ENCODE measurements at regions not wholly inside any gene's neighbourhood (a gene's known extent, or its start where the extent isn't known, plus 50 kb on each side); places are given as distances from the start of the nearest gene placed in this dataset.

DNA sequence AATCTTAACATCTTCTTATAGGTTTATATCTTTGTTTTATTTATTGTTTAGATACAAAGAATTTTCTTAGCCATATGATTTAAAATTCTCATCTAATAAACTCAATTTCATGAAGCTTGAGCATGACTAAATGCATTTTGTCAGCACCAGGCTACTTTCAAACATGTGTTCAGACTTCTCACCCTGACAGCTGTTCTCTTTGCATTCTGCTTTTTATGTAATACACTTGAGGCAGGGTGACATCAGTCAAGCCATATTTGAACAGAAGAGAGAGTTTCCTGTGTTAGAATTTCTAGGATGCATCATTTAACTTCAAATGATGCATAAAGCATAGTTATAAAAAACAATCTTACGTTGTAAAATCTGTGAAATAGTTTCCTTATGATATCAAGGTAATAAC lies 1295.1 kb upstream of the PCDH20 start (continued):
- TF ChIP-seq, protein P1, sequence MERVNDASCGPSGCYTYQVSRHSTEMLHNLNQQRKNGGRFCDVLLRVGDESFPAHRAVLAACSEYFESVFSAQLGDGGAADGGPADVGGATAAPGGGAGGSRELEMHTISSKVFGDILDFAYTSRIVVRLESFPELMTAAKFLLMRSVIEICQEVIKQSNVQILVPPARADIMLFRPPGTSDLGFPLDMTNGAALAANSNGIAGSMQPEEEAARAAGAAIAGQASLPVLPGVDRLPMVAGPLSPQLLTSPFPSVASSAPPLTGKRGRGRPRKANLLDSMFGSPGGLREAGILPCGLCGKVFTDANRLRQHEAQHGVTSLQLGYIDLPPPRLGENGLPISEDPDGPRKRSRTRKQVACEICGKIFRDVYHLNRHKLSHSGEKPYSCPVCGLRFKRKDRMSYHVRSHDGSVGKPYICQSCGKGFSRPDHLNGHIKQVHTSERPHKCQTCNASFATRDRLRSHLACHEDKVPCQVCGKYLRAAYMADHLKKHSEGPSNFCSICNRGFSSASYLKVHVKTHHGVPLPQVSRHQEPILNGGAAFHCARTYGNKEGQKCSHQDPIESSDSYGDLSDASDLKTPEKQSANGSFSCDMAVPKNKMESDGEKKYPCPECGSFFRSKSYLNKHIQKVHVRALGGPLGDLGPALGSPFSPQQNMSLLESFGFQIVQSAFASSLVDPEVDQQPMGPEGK (CRISPR knock-in tag; IDR thresholded peaks at IDR 0.05; ENCODE audit: borderline replicate concordance): no peak
- TF ChIP-seq TCF4 (CRISPR knock-in tag; IDR thresholded peaks at IDR 0.05; ENCODE audit: borderline replicate concordance) (no peak), ZNF70 (CRISPR knock-in tag; IDR thresholded peaks at IDR 0.05) (no peak), PPARA (CRISPR knock-in tag; IDR thresholded peaks at IDR 0.05; ENCODE audit: borderline replicate concordance) (no peak), GLIS3 (CRISPR knock-in tag; IDR thresholded peaks at IDR 0.05) (no peak), ZC3H10 (CRISPR knock-in tag; IDR thresholded peaks at IDR 0.05) (no peak), RARB (CRISPR knock-in tag; IDR thresholded peaks at IDR 0.05) (no peak)

DNA sequence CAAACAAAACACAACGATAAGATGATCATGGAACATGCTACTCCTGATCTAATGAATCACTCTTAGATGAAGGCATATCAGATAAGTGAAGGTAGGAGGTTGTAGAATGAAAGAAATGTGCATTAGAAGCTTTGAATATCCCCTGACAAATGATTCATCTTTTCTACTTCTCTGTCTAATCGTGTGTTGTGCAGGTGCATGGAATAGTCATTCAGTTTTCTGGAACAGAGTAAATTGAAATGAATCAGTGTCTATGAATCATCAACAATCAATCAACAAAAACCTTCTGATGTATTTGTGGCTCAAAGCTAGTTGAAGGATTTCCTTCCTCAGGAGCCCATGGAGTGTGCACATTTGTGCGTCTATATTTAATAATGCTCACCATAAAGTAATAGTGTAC lies 1290.4 kb upstream of the PCDH20 start:
- TF ChIP-seq CSDC2 (CRISPR knock-in tag; IDR thresholded peaks at IDR 0.05) (no peak), ZNF70 (CRISPR knock-in tag; IDR thresholded peaks at IDR 0.05) (no peak)
- TF ChIP-seq, protein P1 (CRISPR knock-in tag; IDR thresholded peaks at IDR 0.05; ENCODE audit: borderline replicate concordance): no peak

DNA sequence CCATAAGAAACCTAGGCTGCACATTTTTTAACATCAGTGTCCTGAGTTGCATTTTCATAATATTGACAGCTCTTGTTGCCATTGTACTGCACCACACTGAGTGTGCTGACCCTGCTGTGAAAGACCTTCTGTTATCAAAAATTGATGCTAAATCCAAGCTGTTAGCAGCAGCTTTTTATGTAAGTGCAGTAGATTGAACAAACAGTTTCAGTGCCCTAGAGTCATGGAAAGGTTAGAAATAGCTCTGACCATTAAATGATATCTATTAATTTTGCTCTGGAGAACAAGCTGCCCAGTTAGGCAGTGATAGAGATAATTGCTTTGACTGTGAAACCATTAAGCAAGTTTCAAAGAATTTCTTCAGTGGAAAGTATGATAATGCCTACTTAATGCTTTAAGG lies 1289.2 kb upstream of the PCDH20 start:
- no peak for ATAC-seq
- TF ChIP-seq OSR1 (CRISPR knock-in tag; IDR thresholded peaks at IDR 0.05): no peak
- TF ChIP-seq, protein P2, sequence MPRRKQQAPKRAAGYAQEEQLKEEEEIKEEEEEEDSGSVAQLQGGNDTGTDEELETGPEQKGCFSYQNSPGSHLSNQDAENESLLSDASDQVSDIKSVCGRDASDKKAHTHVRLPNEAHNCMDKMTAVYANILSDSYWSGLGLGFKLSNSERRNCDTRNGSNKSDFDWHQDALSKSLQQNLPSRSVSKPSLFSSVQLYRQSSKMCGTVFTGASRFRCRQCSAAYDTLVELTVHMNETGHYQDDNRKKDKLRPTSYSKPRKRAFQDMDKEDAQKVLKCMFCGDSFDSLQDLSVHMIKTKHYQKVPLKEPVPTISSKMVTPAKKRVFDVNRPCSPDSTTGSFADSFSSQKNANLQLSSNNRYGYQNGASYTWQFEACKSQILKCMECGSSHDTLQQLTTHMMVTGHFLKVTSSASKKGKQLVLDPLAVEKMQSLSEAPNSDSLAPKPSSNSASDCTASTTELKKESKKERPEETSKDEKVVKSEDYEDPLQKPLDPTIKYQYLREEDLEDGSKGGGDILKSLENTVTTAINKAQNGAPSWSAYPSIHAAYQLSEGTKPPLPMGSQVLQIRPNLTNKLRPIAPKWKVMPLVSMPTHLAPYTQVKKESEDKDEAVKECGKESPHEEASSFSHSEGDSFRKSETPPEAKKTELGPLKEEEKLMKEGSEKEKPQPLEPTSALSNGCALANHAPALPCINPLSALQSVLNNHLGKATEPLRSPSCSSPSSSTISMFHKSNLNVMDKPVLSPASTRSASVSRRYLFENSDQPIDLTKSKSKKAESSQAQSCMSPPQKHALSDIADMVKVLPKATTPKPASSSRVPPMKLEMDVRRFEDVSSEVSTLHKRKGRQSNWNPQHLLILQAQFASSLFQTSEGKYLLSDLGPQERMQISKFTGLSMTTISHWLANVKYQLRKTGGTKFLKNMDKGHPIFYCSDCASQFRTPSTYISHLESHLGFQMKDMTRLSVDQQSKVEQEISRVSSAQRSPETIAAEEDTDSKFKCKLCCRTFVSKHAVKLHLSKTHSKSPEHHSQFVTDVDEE (CRISPR knock-in tag; IDR thresholded peaks at IDR 0.05): no peak
- no peak for TF ChIP-seq ZC3H10 (CRISPR knock-in tag; IDR thresholded peaks at IDR 0.05)
- no peak for TF ChIP-seq RARB (CRISPR knock-in tag; IDR thresholded peaks at IDR 0.05)
- no peak for TF ChIP-seq GLIS3 (CRISPR knock-in tag; IDR thresholded peaks at IDR 0.05)
- TF ChIP-seq SNAI2 (CRISPR knock-in tag; IDR thresholded peaks at IDR 0.05): no peak
- TF ChIP-seq ZNF565 (CRISPR knock-in tag; conservative IDR thresholded peaks at IDR 0.05; ENCODE audit: low read depth): no peak
- TF ChIP-seq TCF4 (CRISPR knock-in tag; IDR thresholded peaks at IDR 0.05; ENCODE audit: borderline replicate concordance): no peak
- TF ChIP-seq ZFP30 (CRISPR knock-in tag; IDR thresholded peaks at IDR 0.05): no peak
- TF ChIP-seq, protein P3, sequence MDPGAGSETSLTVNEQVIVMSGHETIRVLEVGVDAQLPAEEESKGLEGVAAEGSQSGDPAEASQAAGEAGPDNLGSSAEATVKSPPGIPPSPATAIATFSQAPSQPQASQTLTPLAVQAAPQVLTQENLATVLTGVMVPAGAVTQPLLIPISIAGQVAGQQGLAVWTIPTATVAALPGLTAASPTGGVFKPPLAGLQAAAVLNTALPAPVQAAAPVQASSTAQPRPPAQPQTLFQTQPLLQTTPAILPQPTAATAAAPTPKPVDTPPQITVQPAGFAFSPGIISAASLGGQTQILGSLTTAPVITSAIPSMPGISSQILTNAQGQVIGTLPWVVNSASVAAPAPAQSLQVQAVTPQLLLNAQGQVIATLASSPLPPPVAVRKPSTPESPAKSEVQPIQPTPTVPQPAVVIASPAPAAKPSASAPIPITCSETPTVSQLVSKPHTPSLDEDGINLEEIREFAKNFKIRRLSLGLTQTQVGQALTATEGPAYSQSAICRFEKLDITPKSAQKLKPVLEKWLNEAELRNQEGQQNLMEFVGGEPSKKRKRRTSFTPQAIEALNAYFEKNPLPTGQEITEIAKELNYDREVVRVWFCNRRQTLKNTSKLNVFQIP (CRISPR knock-in tag; IDR thresholded peaks at IDR 0.05; ENCODE audit: borderline replicate concordance, low read depth): no peak
- TF ChIP-seq TOX (CRISPR knock-in tag; IDR thresholded peaks at IDR 0.05; ENCODE audit: borderline replicate concordance): no peak
- TF ChIP-seq ZFP3 (CRISPR knock-in tag; IDR thresholded peaks at IDR 0.05): no peak
- TF ChIP-seq CSDC2 (CRISPR knock-in tag; IDR thresholded peaks at IDR 0.05): no peak
- no peak for TF ChIP-seq PPARA (CRISPR knock-in tag; IDR thresholded peaks at IDR 0.05; ENCODE audit: borderline replicate concordance)
- TF ChIP-seq, protein P4, sequence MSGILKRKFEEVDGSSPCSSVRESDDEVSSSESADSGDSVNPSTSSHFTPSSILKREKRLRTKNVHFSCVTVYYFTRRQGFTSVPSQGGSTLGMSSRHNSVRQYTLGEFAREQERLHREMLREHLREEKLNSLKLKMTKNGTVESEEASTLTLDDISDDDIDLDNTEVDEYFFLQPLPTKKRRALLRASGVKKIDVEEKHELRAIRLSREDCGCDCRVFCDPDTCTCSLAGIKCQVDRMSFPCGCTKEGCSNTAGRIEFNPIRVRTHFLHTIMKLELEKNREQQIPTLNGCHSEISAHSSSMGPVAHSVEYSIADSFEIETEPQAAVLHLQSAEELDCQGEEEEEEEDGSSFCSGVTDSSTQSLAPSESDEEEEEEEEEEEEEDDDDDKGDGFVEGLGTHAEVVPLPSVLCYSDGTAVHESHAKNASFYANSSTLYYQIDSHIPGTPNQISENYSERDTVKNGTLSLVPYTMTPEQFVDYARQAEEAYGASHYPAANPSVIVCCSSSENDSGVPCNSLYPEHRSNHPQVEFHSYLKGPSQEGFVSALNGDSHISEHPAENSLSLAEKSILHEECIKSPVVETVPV (CRISPR knock-in tag; IDR thresholded peaks at IDR 0.05): no peak
- no peak for TF ChIP-seq ARNTL (CRISPR knock-in tag; IDR thresholded peaks at IDR 0.05; ENCODE audit: borderline replicate concordance, low read depth)
- no peak for TF ChIP-seq ISL1 (CRISPR knock-in tag; IDR thresholded peaks at IDR 0.05)
- TF ChIP-seq BACH2 (CRISPR knock-in tag; IDR thresholded peaks at IDR 0.05; ENCODE audit: borderline replicate concordance): no peak
- TF ChIP-seq, protein P1 (CRISPR knock-in tag; IDR thresholded peaks at IDR 0.05; ENCODE audit: borderline replicate concordance): no peak

More for the DNA sequence above, 1290.4 kb upstream of the PCDH20 start:
- no peak for ATAC-seq
